ENCODE measurements at regions not wholly inside any gene's neighbourhood (a gene's known extent, or its start where the extent isn't known, plus 50 kb on each side); places are given as distances from the start of the nearest gene placed in this dataset.

GRCh38 chr11:69945157-69945556 lies 125.9 kb upstream of the FGF3 start:
- no peak for TF ChIP-seq CTCF (IDR thresholded peaks at IDR 0.05)
- no peak for TF ChIP-seq EP300 (IDR thresholded peaks at IDR 0.05)
- no peak for TF ChIP-seq JUNB (IDR thresholded peaks at IDR 0.05)

Measured in A549 (cell line).